IMR-90 (cell line): ENCODE measurements at regions not wholly inside any gene's neighbourhood (a gene's known extent, or its start where the extent isn't known, plus 50 kb on each side); places are given as distances from the start of the nearest gene placed in this dataset.

Experiments
- FOS ChIP-seq: fragments of 150-350 bp; IDR thresholded peaks from 2 replicates; pipeline ENCODE4 v1.6.1; 2016; ENCODE audit warnings: low read depth, low read length
- MAZ ChIP-seq: IDR thresholded peaks from 2 replicates; pipeline ENCODE4 v1.6.1; 2012; ENCODE audit warnings: low read depth, mild to moderate bottlenecking, low read length, improper control_type of control experiment, moderate library complexity, borderline replicate concordance
- MXI1 ChIP-seq: IDR thresholded peaks from 2 replicates; pipeline ENCODE4 v1.6.1; 2012; ENCODE audit warnings: low read depth, mild to moderate bottlenecking, low read length, moderate library complexity, borderline replicate concordance
- POLR2A ChIP-seq: IDR thresholded peaks from 2 replicates; pipeline ENCODE4 v1.6.1; 2012; ENCODE audit warnings: mild to moderate bottlenecking, low read depth, low read length
- RAD21 ChIP-seq: IDR thresholded peaks from 2 replicates; pipeline ENCODE4 v1.6.1; 2012; ENCODE audit warnings: low read length, improper control_type of control experiment
- RFX5 ChIP-seq: IDR thresholded peaks from 2 replicates; pipeline ENCODE4 v1.8.0; 2012; ENCODE audit warnings: low read depth, mild to moderate bottlenecking, low read length, moderate library complexity
- SMC3 ChIP-seq: fragments of 150-350 bp; IDR thresholded peaks from 2 replicates; pipeline ENCODE4 v1.6.1; 2016; ENCODE audit warnings: low read depth, mild to moderate bottlenecking, antibody characterized with exemption, low read length, moderate library complexity
- USF2 ChIP-seq: fragments of 150-350 bp; IDR thresholded peaks from 2 replicates; pipeline ENCODE4 v1.6.1; 2017; ENCODE audit warnings: mild to moderate bottlenecking, antibody characterized with exemption, low read length, low read depth
- TF ChIP-seq, protein P1 (sequence below): conservative IDR thresholded peaks from 2 replicates; pipeline ENCODE4 v1.5.1; 2012; ENCODE audit warnings: mild to moderate bottlenecking, low read depth, low read length, improper control_type of control experiment
- TF ChIP-seq, protein P2 (sequence below): fragments of 150-350 bp; IDR thresholded peaks from 2 replicates; pipeline ENCODE4 v1.6.1; 2016; ENCODE audit warnings: low read depth, mild to moderate bottlenecking, low read length, moderate library complexity, borderline replicate concordance

GRCh38 chrX:7545564-7545963, 297.4 kb upstream of the VCX start:
- TF ChIP-seq, protein P1, sequence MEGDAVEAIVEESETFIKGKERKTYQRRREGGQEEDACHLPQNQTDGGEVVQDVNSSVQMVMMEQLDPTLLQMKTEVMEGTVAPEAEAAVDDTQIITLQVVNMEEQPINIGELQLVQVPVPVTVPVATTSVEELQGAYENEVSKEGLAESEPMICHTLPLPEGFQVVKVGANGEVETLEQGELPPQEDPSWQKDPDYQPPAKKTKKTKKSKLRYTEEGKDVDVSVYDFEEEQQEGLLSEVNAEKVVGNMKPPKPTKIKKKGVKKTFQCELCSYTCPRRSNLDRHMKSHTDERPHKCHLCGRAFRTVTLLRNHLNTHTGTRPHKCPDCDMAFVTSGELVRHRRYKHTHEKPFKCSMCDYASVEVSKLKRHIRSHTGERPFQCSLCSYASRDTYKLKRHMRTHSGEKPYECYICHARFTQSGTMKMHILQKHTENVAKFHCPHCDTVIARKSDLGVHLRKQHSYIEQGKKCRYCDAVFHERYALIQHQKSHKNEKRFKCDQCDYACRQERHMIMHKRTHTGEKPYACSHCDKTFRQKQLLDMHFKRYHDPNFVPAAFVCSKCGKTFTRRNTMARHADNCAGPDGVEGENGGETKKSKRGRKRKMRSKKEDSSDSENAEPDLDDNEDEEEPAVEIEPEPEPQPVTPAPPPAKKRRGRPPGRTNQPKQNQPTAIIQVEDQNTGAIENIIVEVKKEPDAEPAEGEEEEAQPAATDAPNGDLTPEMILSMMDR, result no peak
- TF ChIP-seq MXI1 (no peak), MAZ (no peak), POLR2A (no peak), RFX5 (no peak), USF2 (no peak), RAD21 (no peak), FOS (no peak), SMC3 (no peak)
- TF ChIP-seq, protein P2, sequence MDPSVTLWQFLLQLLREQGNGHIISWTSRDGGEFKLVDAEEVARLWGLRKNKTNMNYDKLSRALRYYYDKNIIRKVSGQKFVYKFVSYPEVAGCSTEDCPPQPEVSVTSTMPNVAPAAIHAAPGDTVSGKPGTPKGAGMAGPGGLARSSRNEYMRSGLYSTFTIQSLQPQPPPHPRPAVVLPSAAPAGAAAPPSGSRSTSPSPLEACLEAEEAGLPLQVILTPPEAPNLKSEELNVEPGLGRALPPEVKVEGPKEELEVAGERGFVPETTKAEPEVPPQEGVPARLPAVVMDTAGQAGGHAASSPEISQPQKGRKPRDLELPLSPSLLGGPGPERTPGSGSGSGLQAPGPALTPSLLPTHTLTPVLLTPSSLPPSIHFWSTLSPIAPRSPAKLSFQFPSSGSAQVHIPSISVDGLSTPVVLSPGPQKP, result no peak
